B cell (primary cell): ENCODE measurements at regions not wholly inside any gene's neighbourhood (a gene's known extent, or its start where the extent isn't known, plus 50 kb on each side); places are given as distances from the start of the nearest gene placed in this dataset.

Experiments used
- ATAC-seq: fragments of 200-7000 bp; cut with Tn5 transposase; one replicate; pipeline ENCODE4 v1.10.0; 2021; ENCODE audit warnings: low read depth, mild to moderate bottlenecking, moderate number of reproducible peaks, moderate library complexity
- CTCF ChIA-PET: fragments of 350-600 bp; sonication (Branson Sonifier 250); formaldehyde crosslinking; loops from one replicate; lab custom pipeline; 2021; ENCODE audit warnings: antibody characterized with exemption, inconsistent platforms; lab: Charles Lee
- POLR2A ChIA-PET: fragments of 350-600 bp; sonication (Branson Sonifier 250); formaldehyde crosslinking; loops from one replicate; lab custom pipeline; 2021; ENCODE audit warnings: antibody characterized with exemption; lab: Charles Lee
- DNase-seq: peaks from one replicate; pipeline ENCODE4 v3.0.0; 2013
- H2AFZ ChIP-seq: 2 replicates; pipeline ENCODE4 v1.6.1; 2012; ENCODE audit warnings: mild to moderate bottlenecking, low read depth, low read length; ENCODE audit not compliant: insufficient read depth, poor library complexity, severe bottlenecking
- H3K27ac ChIP-seq, 2 donors: 1 replicate in 1 of 2; 2 replicates in 1 of 2; pipeline ENCODE4 v1.5.1; 2012 to 2013; ENCODE audit warnings: low read length in 2 of 2, mild to moderate bottlenecking in 2 of 2, moderate library complexity in 1 of 2
- H3K27me3 ChIP-seq, 4 experiments: fragments of 200-600 bp in 1 of 4; sonication (generic) in 1 of 4; replicated peaks in 1 of 4; 1 replicate in 2 of 4; 2 replicates in 2 of 4; pipeline versions ENCODE4 v1.6.1 to v1.7.0; 2013 to 2016; ENCODE audit warnings: low read length in 3 of 4, mild to moderate bottlenecking in 2 of 4, mixed read lengths in 1 of 4, moderate library complexity in 1 of 4; ENCODE audit not compliant: insufficient read depth in 4 of 4, control insufficient read depth in 3 of 4; ENCODE audit errors: control extremely low read depth in 1 of 4
- H3K36me3 ChIP-seq, 2 experiments: replicated peaks in 1 of 2; 1 replicate in 1 of 2; 2 replicates in 1 of 2; pipeline versions ENCODE4 v1.6.1 to v1.7.1; 2013; ENCODE audit warnings: low read length in 1 of 2; ENCODE audit not compliant: insufficient read depth in 2 of 2, control insufficient read depth in 1 of 2; ENCODE audit errors: control extremely low read depth in 1 of 2, extremely low read depth in 1 of 2
- H3K4me1 ChIP-seq, 2 donors: fragments of 200-600 bp in 1 of 2; sonication (generic) in 1 of 2; 1 replicate in 1 of 2; 2 replicates in 1 of 2; pipeline versions ENCODE4 v1.5.1 to v1.6.1; 2013 to 2017; ENCODE audit warnings: low read length in 2 of 2; ENCODE audit not compliant: control insufficient read depth in 2 of 2, insufficient read depth in 2 of 2
- H3K4me2 ChIP-seq: replicated peaks from 2 replicates; pipeline ENCODE3; 2012; ENCODE audit warnings: mild to moderate bottlenecking, low read depth, low read length; ENCODE audit not compliant: poor library complexity, severe bottlenecking
- H3K4me3 ChIP-seq, 5 experiments: fragments of 200-600 bp in 1 of 5; sonication (generic) in 1 of 5; 1 replicate in 3 of 5; 2 replicates in 2 of 5; pipeline versions ENCODE4 v1.5.1 to v1.7.0; 2011 to 2016; ENCODE audit warnings: low read length in 4 of 5, mild to moderate bottlenecking in 4 of 5, low read depth in 2 of 5, control low read depth in 1 of 5, moderate library complexity in 1 of 5; ENCODE audit not compliant: insufficient read depth in 1 of 5; ENCODE audit errors: control extremely low read depth in 1 of 5, extremely low read depth in 1 of 5
- H3K79me2 ChIP-seq: fragments of 200-600 bp; sonication (generic); one replicate; pipeline ENCODE4 v1.6.0; 2016; ENCODE audit warnings: low read length; ENCODE audit not compliant: control insufficient read depth, insufficient read depth
- H3K9ac ChIP-seq: fragments of 200-600 bp; sonication (generic); 2 replicates; pipeline ENCODE4 v1.6.1; 2017; ENCODE audit warnings: mild to moderate bottlenecking, low read length, moderate library complexity
- H3K9me3 ChIP-seq, 3 donors: one replicate each; pipeline versions ENCODE4 v1.6.1 to v1.7.1; 2013; ENCODE audit warnings: low read length in 2 of 3; ENCODE audit not compliant: control insufficient read depth in 2 of 3, insufficient read depth in 1 of 3; ENCODE audit errors: control extremely low read depth in 1 of 3
- H4K20me1 ChIP-seq: 2 replicates; pipeline ENCODE4 v1.6.0; 2012; ENCODE audit warnings: mild to moderate bottlenecking, low read length; ENCODE audit not compliant: insufficient read depth, control insufficient read depth, poor library complexity, severe bottlenecking
- H3K27ac Mint-ChIP-seq: one replicate; pipeline ENCODE4 v1.8.0; 2021; ENCODE audit warnings: mixed read lengths
- H3K27me3 Mint-ChIP-seq: one replicate; pipeline ENCODE4 v1.8.0; 2021; ENCODE audit warnings: mixed read lengths
- H3K4me1 Mint-ChIP-seq: one replicate; pipeline ENCODE4 v1.8.0; 2021; ENCODE audit warnings: mixed read lengths
- H3K4me3 Mint-ChIP-seq: one replicate; pipeline ENCODE4 v1.8.0; 2021; ENCODE audit warnings: mixed read lengths
- H3K9me3 Mint-ChIP-seq: one replicate; pipeline ENCODE4 v1.8.0; 2022; ENCODE audit warnings: mixed read lengths; ENCODE audit not compliant: insufficient read depth
- CTCF ChIP-seq: fragments of 200-600 bp; IDR thresholded peaks from one replicate; pipeline ENCODE4 v1.8.0; 2022; ENCODE audit warnings: antibody characterized with exemption, mild to moderate bottlenecking
- EZH2 ChIP-seq: IDR thresholded peaks from 2 replicates; pipeline ENCODE4 v1.6.1; 2012; ENCODE audit warnings: borderline replicate concordance, low read depth, mild to moderate bottlenecking, moderate library complexity, low read length; ENCODE audit not compliant: insufficient read depth, poor library complexity, severe bottlenecking
- WGBS: methylation state at CpG from one replicate; pipeline ENCODE4 v1.1.5; 2013; ENCODE audit warnings: missing lambda C conversion rate; ENCODE audit not compliant: insufficient coverage; 5-methylcytosine and 5-hydroxymethylcytosine counted together
- intact Hi-C: fragments of 100-400 bp; cut with micrococcal nuclease; formaldehyde crosslinking; loops from one replicate; pipeline ENCODE4 v1.10.0; 2022

GRCh38 chr5:79864364-79864763, 126.7 kb downstream of the MTX3 start:
- Histone ChIP-seq H3K4me3 (no peak overlapping the region), H3K27ac (no peak overlapping the region), H3K9me3 (no peaks in the 10 kb centered on the region), H3K79me2 (no peaks in the 10 kb centered on the region), H3K4me2 (no peak overlapping the region), H3K27me3 (peaks cover 0 to 4% (median 0%) of the 10 kb centered on the region in 4 experiments), H4K20me1 (no peaks in the 10 kb centered on the region), H3K4me1 (no peaks in the 10 kb centered on the region), H3K36me3 (no peaks in the 10 kb centered on the region), H2AFZ (no peak overlapping the region), H3K9ac (no peak overlapping the region)
- intact Hi-C loops, result no loop called here
- POLR2A ChIA-PET, result no interaction called here
- Mint-ChIP-seq H3K9me3 (no peaks in the 10 kb centered on the region), H3K4me1 (no peaks in the 10 kb centered on the region), H3K27me3 (peaks cover 12% of the 10 kb centered on the region), H3K27ac (no peak overlapping the region), H3K4me3 (no peak overlapping the region)
- ATAC-seq (no peak), DNase-seq (no peak)
- CTCF ChIA-PET, result no interaction called here
- TF ChIP-seq EZH2 (no peak), CTCF (no peak)
- 65% methylated on average over 2 of the region's 4 CpGs for WGBS

DNA sequence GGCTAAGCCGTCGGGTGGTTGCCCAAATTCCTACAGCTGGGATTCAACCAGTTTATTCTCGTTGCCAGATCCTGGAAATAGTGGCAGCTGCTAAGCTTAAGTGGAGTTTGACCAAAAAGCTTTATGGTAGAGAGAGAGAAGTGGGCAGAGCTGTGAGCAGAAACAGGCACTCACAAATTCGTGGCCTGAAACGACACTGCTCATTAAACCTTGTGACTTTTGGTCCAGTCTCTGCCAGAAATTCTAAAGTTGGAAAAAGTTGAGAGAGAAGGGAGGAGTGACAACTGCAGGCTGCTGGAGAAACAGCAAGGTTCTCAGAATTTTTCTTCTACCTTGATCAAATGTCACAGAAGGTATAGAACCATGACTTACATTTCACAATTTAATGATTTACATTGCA, 131.5 kb downstream of the MTX3 start:
- no peaks in the 10 kb centered on the region for H3K36me3 ChIP-seq
- POLR2A ChIA-PET, result no interaction called here

More for the DNA sequence above, 131.5 kb downstream of the MTX3 start:
- Histone ChIP-seq H3K4me2 (no peak overlapping the region), H3K27me3 (peaks cover 0 to 5% (median 0%) of the 10 kb centered on the region in 4 experiments), H3K4me3 (no peak overlapping the region), H3K9ac (no peak overlapping the region), H3K9me3 (no peaks in the 10 kb centered on the region), H4K20me1 (no peaks in the 10 kb centered on the region), H2AFZ (no peak overlapping the region), H3K79me2 (no peaks in the 10 kb centered on the region), H3K4me1 (no peaks in the 10 kb centered on the region), H3K27ac (no peak overlapping the region)
- H3K27ac Mint-ChIP-seq, result no peak overlapping the region
- H3K9me3 Mint-ChIP-seq, result no peaks in the 10 kb centered on the region
- peaks cover 5% of the 10 kb centered on the region for H3K27me3 Mint-ChIP-seq
- no peak for TF ChIP-seq CTCF
- TF ChIP-seq EZH2, result no peak
- 84% methylated on average over 5 of the region's 5 CpGs for WGBS
- no peak overlapping the region for H3K4me3 Mint-ChIP-seq
- CTCF ChIA-PET, result interaction anchor here (1.1 to 1.6 kb wide), 2 partner anchors 305 to 448 kb away, joined by 3 to 4 read pairs; no protein-coding TSS in a partner anchor
- H3K4me1 Mint-ChIP-seq, result no peaks in the 10 kb centered on the region
- no peak for ATAC-seq
- no peak for DNase-seq
- intact Hi-C loops, result no loop called here
